ENCODE measurements at regions not wholly inside any gene's neighbourhood (a gene's known extent, or its start where the extent isn't known, plus 50 kb on each side); places are given as distances from the start of the nearest gene placed in this dataset.

- TF ChIP-seq, protein P1, sequence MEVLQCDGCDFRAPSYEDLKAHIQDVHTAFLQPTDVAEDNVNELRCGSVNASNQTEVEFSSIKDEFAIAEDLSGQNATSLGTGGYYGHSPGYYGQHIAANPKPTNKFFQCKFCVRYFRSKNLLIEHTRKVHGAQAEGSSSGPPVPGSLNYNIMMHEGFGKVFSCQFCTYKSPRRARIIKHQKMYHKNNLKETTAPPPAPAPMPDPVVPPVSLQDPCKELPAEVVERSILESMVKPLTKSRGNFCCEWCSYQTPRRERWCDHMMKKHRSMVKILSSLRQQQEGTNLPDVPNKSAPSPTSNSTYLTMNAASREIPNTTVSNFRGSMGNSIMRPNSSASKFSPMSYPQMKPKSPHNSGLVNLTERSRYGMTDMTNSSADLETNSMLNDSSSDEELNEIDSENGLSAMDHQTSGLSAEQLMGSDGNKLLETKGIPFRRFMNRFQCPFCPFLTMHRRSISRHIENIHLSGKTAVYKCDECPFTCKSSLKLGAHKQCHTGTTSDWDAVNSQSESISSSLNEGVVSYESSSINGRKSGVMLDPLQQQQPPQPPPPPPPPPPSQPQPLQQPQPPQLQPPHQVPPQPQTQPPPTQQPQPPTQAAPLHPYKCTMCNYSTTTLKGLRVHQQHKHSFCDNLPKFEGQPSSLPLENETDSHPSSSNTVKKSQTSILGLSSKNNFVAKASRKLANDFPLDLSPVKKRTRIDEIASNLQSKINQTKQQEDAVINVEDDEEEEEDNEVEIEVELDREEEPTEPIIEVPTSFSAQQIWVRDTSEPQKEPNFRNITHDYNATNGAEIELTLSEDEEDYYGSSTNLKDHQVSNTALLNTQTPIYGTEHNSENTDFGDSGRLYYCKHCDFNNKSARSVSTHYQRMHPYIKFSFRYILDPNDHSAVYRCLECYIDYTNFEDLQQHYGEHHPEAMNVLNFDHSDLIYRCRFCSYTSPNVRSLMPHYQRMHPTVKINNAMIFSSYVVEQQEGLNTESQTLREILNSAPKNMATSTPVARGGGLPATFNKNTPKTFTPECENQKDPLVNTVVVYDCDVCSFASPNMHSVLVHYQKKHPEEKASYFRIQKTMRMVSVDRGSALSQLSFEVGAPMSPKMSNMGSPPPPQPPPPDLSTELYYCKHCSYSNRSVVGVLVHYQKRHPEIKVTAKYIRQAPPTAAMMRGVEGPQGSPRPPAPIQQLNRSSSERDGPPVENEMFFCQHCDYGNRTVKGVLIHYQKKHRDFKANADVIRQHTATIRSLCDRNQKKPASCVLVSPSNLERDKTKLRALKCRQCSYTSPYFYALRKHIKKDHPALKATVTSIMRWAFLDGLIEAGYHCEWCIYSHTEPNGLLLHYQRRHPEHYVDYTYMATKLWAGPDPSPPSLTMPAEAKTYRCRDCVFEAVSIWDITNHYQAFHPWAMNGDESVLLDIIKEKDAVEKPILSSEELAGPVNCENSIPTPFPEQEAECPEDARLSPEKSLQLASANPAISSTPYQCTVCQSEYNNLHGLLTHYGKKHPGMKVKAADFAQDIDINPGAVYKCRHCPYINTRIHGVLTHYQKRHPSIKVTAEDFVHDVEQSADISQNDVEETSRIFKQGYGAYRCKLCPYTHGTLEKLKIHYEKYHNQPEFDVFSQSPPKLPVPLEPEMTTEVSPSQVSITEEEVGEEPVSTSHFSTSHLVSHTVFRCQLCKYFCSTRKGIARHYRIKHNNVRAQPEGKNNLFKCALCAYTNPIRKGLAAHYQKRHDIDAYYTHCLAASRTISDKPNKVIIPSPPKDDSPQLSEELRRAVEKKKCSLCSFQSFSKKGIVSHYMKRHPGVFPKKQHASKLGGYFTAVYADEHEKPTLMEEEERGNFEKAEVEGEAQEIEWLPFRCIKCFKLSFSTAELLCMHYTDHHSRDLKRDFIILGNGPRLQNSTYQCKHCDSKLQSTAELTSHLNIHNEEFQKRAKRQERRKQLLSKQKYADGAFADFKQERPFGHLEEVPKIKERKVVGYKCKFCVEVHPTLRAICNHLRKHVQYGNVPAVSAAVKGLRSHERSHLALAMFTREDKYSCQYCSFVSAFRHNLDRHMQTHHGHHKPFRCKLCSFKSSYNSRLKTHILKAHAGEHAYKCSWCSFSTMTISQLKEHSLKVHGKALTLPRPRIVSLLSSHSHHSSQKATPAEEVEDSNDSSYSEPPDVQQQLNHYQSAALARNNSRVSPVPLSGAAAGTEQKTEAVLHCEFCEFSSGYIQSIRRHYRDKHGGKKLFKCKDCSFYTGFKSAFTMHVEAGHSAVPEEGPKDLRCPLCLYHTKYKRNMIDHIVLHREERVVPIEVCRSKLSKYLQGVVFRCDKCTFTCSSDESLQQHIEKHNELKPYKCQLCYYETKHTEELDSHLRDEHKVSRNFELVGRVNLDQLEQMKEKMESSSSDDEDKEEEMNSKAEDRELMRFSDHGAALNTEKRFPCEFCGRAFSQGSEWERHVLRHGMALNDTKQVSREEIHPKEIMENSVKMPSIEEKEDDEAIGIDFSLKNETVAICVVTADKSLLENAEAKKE (CRISPR knock-in tag; IDR thresholded peaks at IDR 0.05), result no peak
- TF ChIP-seq NANOG (IDR thresholded peaks at IDR 0.05; ENCODE audit: borderline replicate concordance), result no peak
- TF ChIP-seq, protein P2, sequence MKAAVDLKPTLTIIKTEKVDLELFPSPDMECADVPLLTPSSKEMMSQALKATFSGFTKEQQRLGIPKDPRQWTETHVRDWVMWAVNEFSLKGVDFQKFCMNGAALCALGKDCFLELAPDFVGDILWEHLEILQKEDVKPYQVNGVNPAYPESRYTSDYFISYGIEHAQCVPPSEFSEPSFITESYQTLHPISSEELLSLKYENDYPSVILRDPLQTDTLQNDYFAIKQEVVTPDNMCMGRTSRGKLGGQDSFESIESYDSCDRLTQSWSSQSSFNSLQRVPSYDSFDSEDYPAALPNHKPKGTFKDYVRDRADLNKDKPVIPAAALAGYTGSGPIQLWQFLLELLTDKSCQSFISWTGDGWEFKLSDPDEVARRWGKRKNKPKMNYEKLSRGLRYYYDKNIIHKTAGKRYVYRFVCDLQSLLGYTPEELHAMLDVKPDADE (IDR thresholded peaks at IDR 0.05), result no peak
- TF ChIP-seq ZNF331 (CRISPR knock-in tag; IDR thresholded peaks at IDR 0.05; ENCODE audit: low read depth), result no peak
- TF ChIP-seq, protein P3, sequence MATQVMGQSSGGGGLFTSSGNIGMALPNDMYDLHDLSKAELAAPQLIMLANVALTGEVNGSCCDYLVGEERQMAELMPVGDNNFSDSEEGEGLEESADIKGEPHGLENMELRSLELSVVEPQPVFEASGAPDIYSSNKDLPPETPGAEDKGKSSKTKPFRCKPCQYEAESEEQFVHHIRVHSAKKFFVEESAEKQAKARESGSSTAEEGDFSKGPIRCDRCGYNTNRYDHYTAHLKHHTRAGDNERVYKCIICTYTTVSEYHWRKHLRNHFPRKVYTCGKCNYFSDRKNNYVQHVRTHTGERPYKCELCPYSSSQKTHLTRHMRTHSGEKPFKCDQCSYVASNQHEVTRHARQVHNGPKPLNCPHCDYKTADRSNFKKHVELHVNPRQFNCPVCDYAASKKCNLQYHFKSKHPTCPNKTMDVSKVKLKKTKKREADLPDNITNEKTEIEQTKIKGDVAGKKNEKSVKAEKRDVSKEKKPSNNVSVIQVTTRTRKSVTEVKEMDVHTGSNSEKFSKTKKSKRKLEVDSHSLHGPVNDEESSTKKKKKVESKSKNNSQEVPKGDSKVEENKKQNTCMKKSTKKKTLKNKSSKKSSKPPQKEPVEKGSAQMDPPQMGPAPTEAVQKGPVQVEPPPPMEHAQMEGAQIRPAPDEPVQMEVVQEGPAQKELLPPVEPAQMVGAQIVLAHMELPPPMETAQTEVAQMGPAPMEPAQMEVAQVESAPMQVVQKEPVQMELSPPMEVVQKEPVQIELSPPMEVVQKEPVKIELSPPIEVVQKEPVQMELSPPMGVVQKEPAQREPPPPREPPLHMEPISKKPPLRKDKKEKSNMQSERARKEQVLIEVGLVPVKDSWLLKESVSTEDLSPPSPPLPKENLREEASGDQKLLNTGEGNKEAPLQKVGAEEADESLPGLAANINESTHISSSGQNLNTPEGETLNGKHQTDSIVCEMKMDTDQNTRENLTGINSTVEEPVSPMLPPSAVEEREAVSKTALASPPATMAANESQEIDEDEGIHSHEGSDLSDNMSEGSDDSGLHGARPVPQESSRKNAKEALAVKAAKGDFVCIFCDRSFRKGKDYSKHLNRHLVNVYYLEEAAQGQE (IDR thresholded peaks at IDR 0.05; ENCODE audit: unreplicated experiment), result no peak
- no peak for TF ChIP-seq JUNB (IDR thresholded peaks at IDR 0.05; ENCODE audit: unreplicated experiment)
Measured at GRCh38 chr10:64855941-64856340, 1334.7 kb downstream of the REEP3 start (continued).
